AG04450 (cell line): ENCODE measurements at regions not wholly inside any gene's neighbourhood (a gene's known extent, or its start where the extent isn't known, plus 50 kb on each side); places are given as distances from the start of the nearest gene placed in this dataset.

Experiments
- CTCF ChIA-PET: fragments of 300-600, 350-600 bp; formaldehyde crosslinking; extraction: SDS; loops from one replicate; lab custom pipeline; 2022; ENCODE audit warnings: antibody characterized with exemption, inconsistent platforms; lab: Charles Lee
- POLR2A ChIA-PET: fragments of 350-600 bp; formaldehyde crosslinking; extraction: SDS; loops from one replicate; lab custom pipeline; 2021; ENCODE audit warnings: antibody characterized with exemption, inconsistent platforms; lab: Yijun Ruan, JAX
- DNase-seq: peaks from one replicate; pipeline ENCODE4 v3.0.0-alpha.2; 2011; ENCODE audit warnings: low read depth, low spot score
- H3K27ac ChIP-seq: one replicate; pipeline ENCODE4 v1.5.1; 2012; ENCODE audit warnings: low read depth, low read length, control low read depth
- H3K27me3 ChIP-seq: one replicate; pipeline ENCODE4 v1.6.0; 2012; ENCODE audit warnings: low read length; ENCODE audit not compliant: control insufficient read depth, insufficient read depth
- H3K4me3 ChIP-seq: 2 replicates; pipeline ENCODE4 v1.5.1; 2011; ENCODE audit warnings: mild to moderate bottlenecking, low read depth, low read length, control low read depth
- H3K9me3 ChIP-seq: 2 replicates; pipeline ENCODE4 v1.5.1; 2012; ENCODE audit warnings: low read length; ENCODE audit not compliant: control insufficient read depth, insufficient read depth
- CTCF ChIP-seq: IDR thresholded peaks from 2 replicates; pipeline ENCODE4 v1.5.1; 2011; ENCODE audit warnings: low read depth, low read length, control low read depth, inconsistent platforms

GRCh38 chr9:127553793-127554192 is 58.3 kb upstream of the STXBP1 start:
- TF ChIP-seq CTCF = no peak
- ChIA-PET POLR2A (no interaction called here), CTCF (interaction anchor here (0.5 to 2.0 kb wide), 4 partner anchors 14 to 137 kb away, joined by 3 to 14 read pairs (median 4); no protein-coding TSS in a partner anchor)
- no peak for DNase-seq
- Histone ChIP-seq H3K4me3 (no peak overlapping the region), H3K9me3 (no peaks in the 10 kb centered on the region), H3K27me3 (no peaks in the 10 kb centered on the region), H3K27ac (no peak overlapping the region)

- no peak for TF ChIP-seq CTCF
- ChIA-PET CTCF (no interaction called here), POLR2A (interaction anchor here (0.6 to 2.2 kb wide), 3 partner anchors 17 to 34 kb away, joined by 4 to 10 read pairs (median 6); no protein-coding TSS in a partner anchor)
- H3K4me3 ChIP-seq = peak overlapping the region; percentile 7; the same call in 1 of the 2 replicates
- no peaks in the 10 kb centered on the region for H3K27me3 ChIP-seq
- no peaks in the 10 kb centered on the region for H3K9me3 ChIP-seq
- peak overlapping the region; percentile 89 for H3K27ac ChIP-seq
- DNase-seq = no peak
Measured at GRCh38 chr9:127554966-127555839, 56.9 kb upstream of the STXBP1 start.

GRCh38 chr9:127555840-127556820 is 55.9 kb upstream of the STXBP1 start:
- peak overlapping the region; percentile 89 for H3K27ac ChIP-seq
- TF ChIP-seq CTCF = no peak
- no peaks in the 10 kb centered on the region for H3K27me3 ChIP-seq
- no peaks in the 10 kb centered on the region for H3K9me3 ChIP-seq
- peak overlapping the region; percentile 7; the same call in 1 of the 2 replicates for H3K4me3 ChIP-seq
- ChIA-PET POLR2A (interaction anchor here (0.6 to 2.2 kb wide), 7 partner anchors 11 to 82 kb away, joined by 3 to 8 read pairs (median 4); no protein-coding TSS in a partner anchor), CTCF (interaction anchor here (1.1 kb wide), 1 partner anchor 31 kb away, joined by 6 read pairs; no protein-coding TSS in a partner anchor)
- DNase-seq = peak; percentile 81

- Histone ChIP-seq H3K27ac (peak overlapping the region; percentile 68), H3K4me3 (no peak overlapping the region), H3K9me3 (no peaks in the 10 kb centered on the region), H3K27me3 (no peaks in the 10 kb centered on the region)
- CTCF ChIA-PET = interaction anchor here (1.1 kb wide), 1 partner anchor 30 kb away, joined by 6 read pairs; no protein-coding TSS in a partner anchor
- POLR2A ChIA-PET = interaction anchor here (0.5 to 2.2 kb wide), 6 partner anchors 12 to 83 kb away, joined by 3 to 6 read pairs (median 4); no protein-coding TSS in a partner anchor
- TF ChIP-seq CTCF = no peak
- DNase-seq = no peak
Measured at GRCh38 chr9:127556871-127557270, 55.2 kb upstream of the STXBP1 start.
